ENCODE measurements at regions not wholly inside any gene's neighbourhood (a gene's known extent, or its start where the extent isn't known, plus 50 kb on each side); places are given as distances from the start of the nearest gene placed in this dataset.

DNA sequence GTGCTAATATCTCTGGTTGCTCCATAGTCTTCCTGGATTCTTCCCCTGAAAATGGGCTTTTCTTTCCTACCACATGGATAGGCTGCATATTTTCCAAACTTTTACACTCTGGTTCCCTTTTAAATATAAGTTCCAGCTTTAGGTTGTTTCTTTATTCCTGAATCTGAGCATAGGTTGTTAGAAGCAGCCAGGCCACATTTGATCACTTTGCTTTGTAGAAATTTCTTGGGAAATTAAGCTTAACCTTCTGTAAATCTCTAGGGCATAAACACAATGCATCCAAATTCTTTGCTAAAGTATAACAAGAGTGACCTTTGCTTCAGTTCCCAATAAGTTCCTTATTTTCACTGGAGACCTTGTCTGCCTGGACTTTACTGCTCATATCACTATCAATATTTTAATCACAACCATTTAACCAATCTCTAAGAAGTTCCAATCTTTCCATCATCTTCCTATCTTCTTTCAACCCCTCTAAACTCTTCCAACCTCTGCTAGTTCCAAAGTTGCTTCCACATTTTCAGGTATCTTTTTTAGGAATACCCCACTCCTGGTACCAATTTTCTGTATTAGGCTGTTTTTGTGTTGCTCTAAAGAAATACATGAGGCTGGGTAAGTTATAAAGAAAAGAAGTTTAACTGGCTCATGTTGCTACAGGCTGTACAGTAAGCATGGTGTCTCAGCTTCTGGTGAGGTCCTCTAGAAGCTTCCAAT, 389.6 kb upstream of the HS6ST1 start:
- no peaks in the 10 kb centered on the region for H3K27me3 ChIP-seq (ENCODE audit: control insufficient read depth in 2 of 2, insufficient read depth in 2 of 2, low read length in 2 of 2)
- CTCF ChIA-PET (ENCODE audit: low intra/inter-chr PET ratio) = no interaction called here
- POLR2A ChIA-PET = interaction anchor here (0.6 to 1.0 kb wide), 2 partner anchors 11 to 250 kb away, joined by 3 to 4 read pairs; no protein-coding TSS in a partner anchor
- in situ Hi-C loops (cut with MboI) (no loop called here), intact Hi-C loops (cut with micrococcal nuclease) (no loop called here)
- no peaks in the 10 kb centered on the region for H3K36me3 ChIP-seq (ENCODE audit: control insufficient read depth, insufficient read depth, low read length)
- H3K4me2 ChIP-seq (ENCODE audit: insufficient read depth, low read length) = no peak overlapping the region
- ATAC-seq = no peak
- H3K9me1 ChIP-seq (ENCODE audit: control insufficient read depth, insufficient read depth, low read length) = no peaks in the 10 kb centered on the region
- H3K27ac ChIP-seq (ENCODE audit: extremely low read depth, low read depth, low read length) = no peak overlapping the region
- H3K4me1 ChIP-seq (replicated peaks in 1 of 2; ENCODE audit: control insufficient read depth in 2 of 2, insufficient read depth in 2 of 2, low read length in 2 of 2) = no peaks in the 10 kb centered on the region
- no peaks in the 10 kb centered on the region for H4K20me1 ChIP-seq (replicated peaks; ENCODE audit: control insufficient read depth, insufficient read depth, low read length)
- H3K79me2 ChIP-seq (ENCODE audit: control insufficient read depth, insufficient read depth, low read length) = no peaks in the 10 kb centered on the region
- no peak for DNase-seq (ENCODE audit: extremely low read depth in 1 of 4, low spot score in 3 of 4)
- TF ChIP-seq ZNF224 (CRISPR knock-in tag; IDR thresholded peaks at IDR 0.05) (no peak), ZNF707 (CRISPR knock-in tag; conservative IDR thresholded peaks at IDR 0.05) (peak; percentile 90)
- H3K4me3 ChIP-seq = no peak overlapping the region
- FAIRE-seq = no peak
- no TSS peak for BruUV-seq (replicated peaks)
- H3K9me3 ChIP-seq (replicated peaks; ENCODE audit: control insufficient read depth, insufficient read depth, low read depth, low read length) = no peaks in the 10 kb centered on the region
- H2AFZ ChIP-seq (ENCODE audit: low read depth, low read length) = no peak overlapping the region
- no peak overlapping the region for H3K9ac ChIP-seq (ENCODE audit: insufficient read depth in 1 of 2, low read depth in 2 of 2, low read length in 2 of 2)

DNA sequence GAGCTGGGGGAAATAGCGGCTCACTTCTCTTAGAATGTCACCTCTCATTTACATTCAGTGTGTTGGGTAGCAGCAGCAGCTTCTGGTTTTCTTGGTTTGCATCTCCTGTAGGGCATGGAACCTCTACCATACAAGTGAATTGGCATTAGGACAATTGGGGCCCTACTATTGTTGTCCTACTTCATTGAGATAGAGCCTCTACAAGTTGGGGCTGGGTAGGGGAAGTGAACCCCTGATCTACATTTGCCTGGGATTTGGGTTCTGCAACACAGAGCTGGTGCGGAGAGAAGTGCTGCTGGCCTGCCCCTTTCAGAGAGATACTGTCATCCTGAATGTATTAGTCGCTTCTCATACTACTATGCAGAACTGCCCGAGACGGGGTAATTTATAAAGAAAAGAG, 391.6 kb upstream of the HS6ST1 start:
- POLR2A ChIA-PET = no interaction called here
- no peak for DNase-seq (ENCODE audit: extremely low read depth in 1 of 4, low spot score in 3 of 4)
- Histone ChIP-seq H3K4me2 (ENCODE audit: insufficient read depth, low read length) (no peak overlapping the region), H3K4me1 (replicated peaks in 1 of 2; ENCODE audit: control insufficient read depth in 2 of 2, insufficient read depth in 2 of 2, low read length in 2 of 2) (no peaks in the 10 kb centered on the region), H3K9me1 (ENCODE audit: control insufficient read depth, insufficient read depth, low read length) (no peaks in the 10 kb centered on the region), H3K9ac (ENCODE audit: insufficient read depth in 1 of 2, low read depth in 2 of 2, low read length in 2 of 2) (no peak overlapping the region), H3K27ac (ENCODE audit: extremely low read depth, low read depth, low read length) (no peak overlapping the region), H2AFZ (ENCODE audit: low read depth, low read length) (no peak overlapping the region), H3K79me2 (ENCODE audit: control insufficient read depth, insufficient read depth, low read length) (no peaks in the 10 kb centered on the region), H3K9me3 (replicated peaks; ENCODE audit: control insufficient read depth, insufficient read depth, low read depth, low read length) (no peaks in the 10 kb centered on the region), H4K20me1 (replicated peaks; ENCODE audit: control insufficient read depth, insufficient read depth, low read length) (no peaks in the 10 kb centered on the region), H3K36me3 (ENCODE audit: control insufficient read depth, insufficient read depth, low read length) (no peaks in the 10 kb centered on the region), H3K27me3 (ENCODE audit: control insufficient read depth in 2 of 2, insufficient read depth in 2 of 2, low read length in 2 of 2) (no peaks in the 10 kb centered on the region), H3K4me3 (no peak overlapping the region)
- intact Hi-C loops (cut with micrococcal nuclease) (no loop called here), in situ Hi-C loops (cut with MboI) (no loop called here)
- no peak for FAIRE-seq
- BruUV-seq (replicated peaks) = no TSS peak
- CTCF ChIA-PET (ENCODE audit: low intra/inter-chr PET ratio) = no interaction called here
- WGBS (ENCODE audit: insufficient coverage, low coverage, missing lambda C conversion rate) = 0% methylated on average over 5 of the region's 5 CpGs
- no peak for ATAC-seq
- TF ChIP-seq ZNF3 (CRISPR knock-in tag; IDR thresholded peaks at IDR 0.05) (no peak), HNRNPK (IDR thresholded peaks at IDR 0.05; ENCODE audit: low read depth, low read length, poor library complexity, severe bottlenecking) (no peak), SMAD2 (IDR thresholded peaks at IDR 0.05; ENCODE audit: low read depth, low read length) (no peak), ARNT (IDR thresholded peaks at IDR 0.05) (no peak)
- TF ChIP-seq, protein P1, sequence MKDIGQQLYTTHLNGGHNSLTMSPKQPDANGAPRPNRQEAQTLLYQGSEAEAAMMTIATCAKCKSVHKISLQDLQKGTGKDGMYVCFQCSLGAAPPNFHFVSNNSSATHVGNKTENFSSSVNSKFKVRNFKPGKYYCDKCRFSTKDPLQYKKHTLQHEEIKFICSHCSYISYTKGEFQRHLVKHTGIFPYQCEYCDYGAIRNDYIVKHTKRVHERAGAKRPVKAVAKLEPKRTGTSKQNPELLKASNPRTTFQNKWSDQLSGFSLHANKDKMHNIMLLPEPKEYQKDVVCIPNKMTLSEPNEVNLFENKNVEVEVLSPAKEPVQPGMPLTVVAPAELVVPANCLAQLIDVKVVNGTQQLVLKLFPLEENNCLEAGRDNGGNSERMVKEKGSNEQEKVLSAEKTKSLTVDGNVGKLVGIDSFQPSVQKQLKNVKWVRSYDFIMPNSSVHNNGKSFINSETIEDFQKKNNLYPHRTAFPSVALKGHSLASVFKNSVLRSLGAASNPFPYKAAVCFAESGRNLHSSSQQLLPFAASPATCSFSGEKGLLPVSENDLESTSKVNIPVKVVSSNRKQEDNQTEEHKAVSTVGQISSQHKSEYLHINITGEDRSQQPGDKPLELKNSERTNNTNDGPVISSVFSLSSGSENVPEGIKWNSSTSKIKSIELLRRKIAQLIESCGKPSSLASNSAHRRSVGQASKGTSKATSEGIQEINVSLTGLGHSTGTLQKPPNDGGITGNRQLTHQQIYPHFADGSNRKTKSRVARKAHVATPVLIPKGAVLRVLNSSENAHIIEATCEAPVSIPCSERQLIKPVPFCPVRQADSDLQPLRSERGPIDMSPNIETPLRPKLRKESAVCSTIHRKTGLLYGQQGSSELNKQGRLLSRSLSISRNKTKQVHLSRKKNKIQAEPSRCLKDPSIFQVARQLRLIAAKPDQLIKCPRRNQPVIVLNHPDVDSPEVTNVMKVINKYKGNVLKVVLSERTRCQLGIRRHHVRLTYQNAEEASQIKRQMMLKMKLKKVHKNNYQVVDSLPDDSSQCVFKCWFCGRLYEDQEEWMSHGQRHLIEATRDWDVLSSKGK (CRISPR knock-in tag; IDR thresholded peaks at IDR 0.05) = no peak
